ENCODE measurements at regions not wholly inside any gene's neighbourhood (a gene's known extent, or its start where the extent isn't known, plus 50 kb on each side); places are given as distances from the start of the nearest gene placed in this dataset.

- TF ChIP-seq CTCF (IDR thresholded peaks at IDR 0.05; ENCODE audit: insufficient read depth, low read length), result no peak
- no peak for DNase-seq (ENCODE audit: low read depth)
- no peak overlapping the region for H3K4me3 ChIP-seq (ENCODE audit: low read depth, low read length)
Measured at GRCh38 chr4:181967401-181967800, 275.8 kb upstream of the TENM3 start.

GRCh38 chr4:181968371-181968770, 274.8 kb upstream of the TENM3 start:
- DNase-seq (ENCODE audit: low read depth), result peak; percentile 57
- no peak for TF ChIP-seq CTCF (IDR thresholded peaks at IDR 0.05; ENCODE audit: insufficient read depth, low read length)
- no peak overlapping the region for H3K4me3 ChIP-seq (ENCODE audit: low read depth, low read length)

GRCh38 chr4:181969151-181969550, 274.1 kb upstream of the TENM3 start:
- no peak overlapping the region for H3K4me3 ChIP-seq (ENCODE audit: low read depth, low read length)
- no peak for TF ChIP-seq CTCF (IDR thresholded peaks at IDR 0.05; ENCODE audit: insufficient read depth, low read length)
- DNase-seq (ENCODE audit: low read depth), result no peak

GRCh38 chr4:181970366-181970765, 272.8 kb upstream of the TENM3 start:
- TF ChIP-seq CTCF (IDR thresholded peaks at IDR 0.05; ENCODE audit: insufficient read depth, low read length), result no peak
- H3K4me3 ChIP-seq (ENCODE audit: low read depth, low read length), result no peak overlapping the region
- peak; percentile 37 for DNase-seq (ENCODE audit: low read depth)

- DNase-seq (ENCODE audit: low read depth), result no peak
- H3K4me3 ChIP-seq (ENCODE audit: low read depth, low read length), result no peak overlapping the region
- no peak for TF ChIP-seq CTCF (IDR thresholded peaks at IDR 0.05; ENCODE audit: insufficient read depth, low read length)
Measured at GRCh38 chr4:181971411-181971810, 271.8 kb upstream of the TENM3 start.

GRCh38 chr4:181971973-181972372, 271.2 kb upstream of the TENM3 start:
- H3K4me3 ChIP-seq (ENCODE audit: low read depth, low read length), result no peak overlapping the region
- TF ChIP-seq CTCF (IDR thresholded peaks at IDR 0.05; ENCODE audit: insufficient read depth, low read length), result no peak

GRCh38 chr4:181976764-181977163, 266.4 kb upstream of the TENM3 start:
- TF ChIP-seq CTCF (IDR thresholded peaks at IDR 0.05; ENCODE audit: insufficient read depth, low read length), result no peak
- no peak overlapping the region for H3K4me3 ChIP-seq (ENCODE audit: low read depth, low read length)
- DNase-seq (ENCODE audit: low read depth), result no peak

More at GRCh38 chr4:181971973-181972372, 271.2 kb upstream of the TENM3 start:
- peak; percentile 84 for DNase-seq (ENCODE audit: low read depth)
